ENCODE measurements at regions not wholly inside any gene's neighbourhood (a gene's known extent, or its start where the extent isn't known, plus 50 kb on each side); places are given as distances from the start of the nearest gene placed in this dataset.

DNA sequence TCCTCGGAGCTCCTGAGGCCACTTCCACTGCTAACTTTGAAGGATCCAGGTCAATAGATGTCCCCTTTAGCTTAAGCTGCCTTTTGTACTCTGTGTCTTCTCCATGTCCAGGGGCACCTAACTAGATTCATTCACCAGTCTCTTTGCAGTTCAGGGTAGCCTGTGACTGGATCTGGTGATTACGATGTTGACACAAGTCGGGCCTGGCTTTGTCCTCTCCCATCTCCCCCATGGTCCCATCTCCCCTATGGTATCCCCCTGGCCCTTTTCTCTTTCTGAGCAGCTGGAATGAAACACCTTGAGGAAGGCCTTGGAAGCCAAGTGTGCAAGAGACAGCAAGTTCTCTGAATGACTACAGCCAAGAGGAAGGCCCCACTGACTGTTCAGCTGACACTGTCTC, 417.9 kb upstream of the SMIM21 start:
- no peak for TF ChIP-seq CTCF (conservative IDR thresholded peaks at IDR 0.05; ENCODE audit: low read length)
- TF ChIP-seq EZH2phosphoT487 (IDR thresholded peaks at IDR 0.05; ENCODE audit: borderline replicate concordance, low read depth, low read length), result no peak
